NT2/D1 (cell line): ENCODE measurements at regions not wholly inside any gene's neighbourhood (a gene's known extent, or its start where the extent isn't known, plus 50 kb on each side); places are given as distances from the start of the nearest gene placed in this dataset.

ENCODE experiments used
- SUZ12 ChIP-seq: IDR thresholded peaks from 2 replicates; pipeline ENCODE4 v1.6.1; 2011; ENCODE audit not compliant: insufficient read length, insufficient read depth; ENCODE audit errors: extremely low read depth
- YY1 ChIP-seq: IDR thresholded peaks from 2 replicates; pipeline ENCODE4 v1.6.1; 2011; ENCODE audit not compliant: insufficient read length, insufficient read depth
- ZNF274 ChIP-seq: IDR thresholded peaks from 2 replicates; pipeline ENCODE4 v1.6.1; 2011; ENCODE audit warnings: mild to moderate bottlenecking, low read depth, low read length

GRCh38 chr15:62521396-62521795, 356.3 kb upstream of the C2CD4B start:
- no peak for TF ChIP-seq ZNF274
- TF ChIP-seq YY1 = no peak
- TF ChIP-seq SUZ12 = no peak
